Mesenchymal stem cell (in vitro differentiated cells and primary cell): ENCODE measurements at regions not wholly inside any gene's neighbourhood (a gene's known extent, or its start where the extent isn't known, plus 50 kb on each side); places are given as distances from the start of the nearest gene placed in this dataset.
A peak's percentile ranks its signal among the peaks of the same experiment; 100 is the strongest.

Experiments
- DNase-seq: peaks from one replicate; pipeline ENCODE4 v3.0.0-alpha.2; 2013
- H2AFZ ChIP-seq: one replicate; pipeline ENCODE4 v1.6.1; 2013; ENCODE audit warnings: low read depth, mild to moderate bottlenecking, control low read depth, inconsistent platforms, low read length, moderate library complexity
- H2AK5ac ChIP-seq: 2 replicates; pipeline ENCODE4 v1.6.1; 2013; ENCODE audit warnings: low read length, moderate library complexity, mild to moderate bottlenecking, inconsistent platforms; ENCODE audit not compliant: severe bottlenecking
- H2BK120ac ChIP-seq: one replicate; pipeline ENCODE4 v1.6.1; 2013; ENCODE audit warnings: low read depth, mild to moderate bottlenecking, inconsistent platforms, low read length, moderate library complexity
- H2BK12ac ChIP-seq, 2 experiments: one replicate each; pipeline ENCODE4 v1.6.1; 2013; ENCODE audit warnings: inconsistent platforms in 2 of 2, low read length in 2 of 2, mild to moderate bottlenecking in 2 of 2, moderate library complexity in 2 of 2, control low read depth in 1 of 2
- H2BK15ac ChIP-seq: one replicate; pipeline ENCODE4 v1.6.1; 2013; ENCODE audit warnings: mild to moderate bottlenecking, low read depth, inconsistent platforms; ENCODE audit not compliant: poor library complexity, severe bottlenecking
- H2BK5ac ChIP-seq: 2 replicates; pipeline ENCODE4 v1.6.1; 2013; ENCODE audit warnings: low read depth, mild to moderate bottlenecking, low read length, control low read depth, inconsistent platforms; ENCODE audit not compliant: poor library complexity, severe bottlenecking
- H3K14ac ChIP-seq, 2 experiments: one replicate each; pipeline ENCODE4 v1.6.1; 2013; ENCODE audit warnings: inconsistent platforms in 2 of 2, low read length in 2 of 2, control low read depth in 1 of 2, mild to moderate bottlenecking in 1 of 2, moderate library complexity in 1 of 2
- H3K18ac ChIP-seq, 2 experiments: one replicate each; pipeline ENCODE4 v1.6.1; 2013; ENCODE audit warnings: inconsistent platforms in 2 of 2, low read length in 2 of 2, control low read depth in 1 of 2, low read depth in 1 of 2, mild to moderate bottlenecking in 1 of 2
- H3K23ac ChIP-seq, 2 experiments: one replicate each; pipeline ENCODE4 v1.6.1; 2013; ENCODE audit warnings: inconsistent platforms in 2 of 2, low read length in 2 of 2, mild to moderate bottlenecking in 2 of 2, moderate library complexity in 2 of 2, control low read depth in 1 of 2
- H3K27ac ChIP-seq: 2 replicates; pipeline ENCODE4 v1.5.1; 2013; ENCODE audit warnings: mild to moderate bottlenecking, moderate library complexity, low read length, control low read depth, inconsistent platforms; ENCODE audit not compliant: poor library complexity, severe bottlenecking
- H3K27me3 ChIP-seq, 2 experiments: 2 replicates each; pipeline versions ENCODE4 v1.6.1 to v1.7.0; 2013; ENCODE audit warnings: low read length in 2 of 2, mild to moderate bottlenecking in 2 of 2, moderate library complexity in 2 of 2, control low read depth in 1 of 2, inconsistent platforms in 1 of 2; ENCODE audit not compliant: control insufficient read depth in 1 of 2, insufficient read depth in 1 of 2
- H3K36me3 ChIP-seq, 2 experiments: 2 replicates each; pipeline versions ENCODE4 v1.6.1 to v1.7.0; 2013; ENCODE audit warnings: low read length in 2 of 2, control low read depth in 1 of 2, inconsistent platforms in 1 of 2, low read depth in 1 of 2, mild to moderate bottlenecking in 1 of 2; ENCODE audit not compliant: insufficient read depth in 2 of 2, control insufficient read depth in 1 of 2
- H3K4ac ChIP-seq, 2 experiments: one replicate each; pipeline ENCODE4 v1.6.1; 2013; ENCODE audit warnings: inconsistent platforms in 2 of 2, low read length in 2 of 2, mild to moderate bottlenecking in 2 of 2, moderate library complexity in 2 of 2, control low read depth in 1 of 2, low read depth in 1 of 2
- H3K4me1 ChIP-seq: 2 replicates; pipeline ENCODE4 v1.6.1; 2013; ENCODE audit warnings: low read depth, low read length, control low read depth; ENCODE audit not compliant: control insufficient read depth, insufficient read depth
- H3K4me2 ChIP-seq: 2 replicates; pipeline ENCODE4 v1.6.1; 2013; ENCODE audit warnings: low read length, mild to moderate bottlenecking, inconsistent platforms; ENCODE audit not compliant: poor library complexity, severe bottlenecking
- H3K4me3 ChIP-seq, 2 experiments: 2 replicates each; pipeline versions ENCODE4 v1.5.1 to v1.7.0; 2013; ENCODE audit warnings: low read length in 2 of 2, mild to moderate bottlenecking in 2 of 2, control low read depth in 1 of 2, low read depth in 1 of 2; ENCODE audit not compliant: insufficient read depth in 1 of 2
- H3K79me1 ChIP-seq: replicated peaks from 2 replicates; pipeline ENCODE4 v1.6.1; 2013; ENCODE audit warnings: mild to moderate bottlenecking, control low read depth, low read length, inconsistent platforms; ENCODE audit not compliant: poor library complexity, severe bottlenecking
- H3K9ac ChIP-seq: 2 replicates; pipeline ENCODE4 v1.7.0; 2013; ENCODE audit warnings: mild to moderate bottlenecking, low read length, moderate library complexity
- H3K9me3 ChIP-seq: 2 replicates; pipeline ENCODE4 v1.7.0; 2013; ENCODE audit warnings: mild to moderate bottlenecking, low read length; ENCODE audit not compliant: control insufficient read depth
- H4K8ac ChIP-seq: one replicate; pipeline ENCODE4 v1.6.1; 2013; ENCODE audit warnings: inconsistent platforms, mild to moderate bottlenecking, low read length, moderate library complexity
- H4K91ac ChIP-seq: one replicate; pipeline ENCODE4 v1.6.1; 2013; ENCODE audit warnings: mild to moderate bottlenecking, low read length, inconsistent platforms
- WGBS: methylation state at CpG from one replicate; pipeline ENCODE4 v1.1.7; 2013; ENCODE audit warnings: mixed read lengths; 5-methylcytosine and 5-hydroxymethylcytosine counted together

DNA sequence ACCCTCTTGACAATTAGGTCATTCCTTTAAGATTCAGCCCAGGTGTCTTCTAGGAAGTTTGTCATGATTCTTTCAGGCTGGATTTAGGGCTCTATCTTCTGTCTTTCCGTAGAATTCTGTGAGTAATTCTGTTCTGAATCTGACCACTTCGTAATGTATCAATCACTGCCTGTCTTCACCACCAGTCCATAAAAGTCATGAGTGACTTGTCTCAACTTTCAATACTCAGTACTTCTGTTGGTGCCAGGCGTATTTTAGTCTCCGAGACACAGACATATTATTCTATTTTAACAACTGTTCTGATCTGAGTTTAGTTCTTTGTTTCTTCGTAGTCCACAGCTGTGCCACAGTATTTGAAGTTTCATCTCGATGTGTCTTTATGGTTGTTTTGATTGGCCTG is 310.7 kb downstream of the PPARGC1A start:
- no peak overlapping the region for H2BK120ac ChIP-seq
- no peak overlapping the region for H3K9ac ChIP-seq
- H3K27me3 ChIP-seq: no peaks in the 10 kb centered on the region
- no peak overlapping the region for H3K27ac ChIP-seq
- no peak overlapping the region for H2BK12ac ChIP-seq
- no peak overlapping the region for H2BK15ac ChIP-seq
- no peak overlapping the region for H3K4ac ChIP-seq
- H3K79me1 ChIP-seq: no peaks in the 10 kb centered on the region
- H3K4me2 ChIP-seq: no peak overlapping the region
- no peaks in the 10 kb centered on the region for H3K36me3 ChIP-seq
- H3K14ac ChIP-seq: no peak overlapping the region
- H3K4me1 ChIP-seq: no peaks in the 10 kb centered on the region
- H3K9me3 ChIP-seq: peaks cover 7% of the 10 kb centered on the region
- no peak for DNase-seq
- no peak overlapping the region for H2BK5ac ChIP-seq
- H3K18ac ChIP-seq: no peak overlapping the region
- no peak overlapping the region for H2AK5ac ChIP-seq
- no peak overlapping the region for H4K91ac ChIP-seq
- 86% methylated on average over 2 of the region's 6 CpGs for WGBS
- no peak overlapping the region for H4K8ac ChIP-seq
- no peak overlapping the region for H3K23ac ChIP-seq
- H3K4me3 ChIP-seq: no peak overlapping the region
- no peak overlapping the region for H2AFZ ChIP-seq

DNA sequence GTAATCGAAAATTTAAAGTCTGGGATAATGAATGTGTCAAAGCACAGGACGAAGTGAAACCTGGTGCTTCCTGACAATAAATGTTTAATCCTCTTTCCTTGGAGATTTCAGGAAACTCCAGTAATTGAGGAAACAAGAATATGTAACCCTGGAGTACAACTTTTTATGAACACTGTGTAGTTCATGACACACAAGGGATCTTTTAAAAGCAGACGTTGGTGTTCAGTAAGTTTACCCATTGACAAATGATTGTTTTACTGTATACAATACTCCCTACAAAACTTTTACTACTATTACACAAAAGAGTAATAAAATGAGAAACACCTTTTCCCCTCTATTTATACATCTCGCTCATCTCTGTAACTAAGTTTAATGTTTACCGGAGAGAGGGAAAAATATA is 312.4 kb downstream of the PPARGC1A start:
- H3K4ac ChIP-seq: no peak overlapping the region
- no peak overlapping the region for H2BK5ac ChIP-seq
- H3K14ac ChIP-seq: no peak overlapping the region
- no peaks in the 10 kb centered on the region for H3K27me3 ChIP-seq
- no peak overlapping the region for H2AK5ac ChIP-seq
- no peak overlapping the region for H2AFZ ChIP-seq
- 74% methylated on average over 3 of the region's 5 CpGs for WGBS
- H3K4me3 ChIP-seq: no peak overlapping the region
- no peak overlapping the region for H2BK120ac ChIP-seq
- no peak overlapping the region for H2BK12ac ChIP-seq
- H3K36me3 ChIP-seq: no peaks in the 10 kb centered on the region
- H3K9me3 ChIP-seq: peaks cover 7% of the 10 kb centered on the region
- H4K8ac ChIP-seq: no peak overlapping the region
- no peak overlapping the region for H3K23ac ChIP-seq
- no peak overlapping the region for H4K91ac ChIP-seq
- no peak overlapping the region for H3K9ac ChIP-seq
- no peak overlapping the region for H3K27ac ChIP-seq
- no peaks in the 10 kb centered on the region for H3K79me1 ChIP-seq
- no peak overlapping the region for H2BK15ac ChIP-seq
- DNase-seq: no peak
- peaks cover under 1% of the 10 kb centered on the region for H3K4me1 ChIP-seq
- H3K4me2 ChIP-seq: no peak overlapping the region
- H3K18ac ChIP-seq: no peak overlapping the region

DNA sequence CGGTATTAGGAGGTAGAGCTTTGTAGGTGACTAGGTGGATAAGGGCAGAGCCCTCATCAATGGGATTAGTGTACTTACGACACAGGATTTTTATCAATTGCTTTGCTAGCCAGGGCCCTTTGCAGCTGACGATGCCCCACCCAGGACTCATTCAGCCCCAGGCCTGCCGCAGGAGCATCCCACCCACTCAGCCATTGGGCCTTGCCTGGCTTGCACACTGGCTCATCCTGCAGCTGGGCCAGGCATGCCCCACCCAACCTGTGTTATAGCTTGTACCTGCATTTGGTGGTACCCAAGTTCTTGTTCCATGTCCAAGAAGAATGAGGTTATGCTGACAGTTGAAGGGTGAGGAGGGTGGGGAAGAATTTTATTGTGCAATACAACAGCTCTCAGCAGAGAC is 317.5 kb downstream of the PPARGC1A start:
- no peak overlapping the region for H3K4me3 ChIP-seq
- no peak for DNase-seq
- no peak overlapping the region for H3K4ac ChIP-seq
- H2AFZ ChIP-seq: no peak overlapping the region
- no peak overlapping the region for H4K8ac ChIP-seq
- WGBS: 86% methylated on average over 4 of the region's 4 CpGs
- H3K9me3 ChIP-seq: peaks cover 11% of the 10 kb centered on the region
- H3K4me1 ChIP-seq: peaks cover 2% of the 10 kb centered on the region
- H3K23ac ChIP-seq: no peak overlapping the region
- no peak overlapping the region for H3K14ac ChIP-seq
- H3K18ac ChIP-seq: no peak overlapping the region
- no peaks in the 10 kb centered on the region for H3K27me3 ChIP-seq
- H2BK120ac ChIP-seq: no peak overlapping the region
- no peak overlapping the region for H2BK15ac ChIP-seq
- H3K36me3 ChIP-seq: no peaks in the 10 kb centered on the region
- H3K9ac ChIP-seq: no peak overlapping the region
- H2BK12ac ChIP-seq: no peak overlapping the region
- H2BK5ac ChIP-seq: no peak overlapping the region
- no peak overlapping the region for H2AK5ac ChIP-seq
- H3K4me2 ChIP-seq: no peak overlapping the region
- no peaks in the 10 kb centered on the region for H3K79me1 ChIP-seq
- no peak overlapping the region for H3K27ac ChIP-seq
- peak overlapping the region; percentile 83 for H4K91ac ChIP-seq

GRCh38 chr4:23567338-23567737 is 322.5 kb downstream of the PPARGC1A start:
- H4K91ac ChIP-seq: no peak overlapping the region

More at GRCh38 chr4:23567338-23567737, 322.5 kb downstream of the PPARGC1A start:
- Histone ChIP-seq H3K36me3 (no peaks in the 10 kb centered on the region), H3K27ac (no peak overlapping the region), H2AK5ac (no peak overlapping the region), H2AFZ (no peak overlapping the region), H3K4me1 (peaks cover under 1% of the 10 kb centered on the region), H3K4ac (no peak overlapping the region), H4K8ac (no peak overlapping the region), H3K4me2 (no peak overlapping the region), H3K9me3 (peaks cover 4% of the 10 kb centered on the region), H3K14ac (no peak overlapping the region), H3K23ac (no peak overlapping the region), H2BK120ac (no peak overlapping the region), H3K4me3 (no peak overlapping the region), H2BK12ac (no peak overlapping the region), H3K9ac (no peak overlapping the region), H3K79me1 (no peaks in the 10 kb centered on the region), H2BK15ac (no peak overlapping the region), H3K18ac (no peak overlapping the region), H3K27me3 (no peaks in the 10 kb centered on the region), H2BK5ac (no peak overlapping the region)
- DNase-seq: no peak
